ENCODE measurements at regions not wholly inside any gene's neighbourhood (a gene's known extent, or its start where the extent isn't known, plus 50 kb on each side); places are given as distances from the start of the nearest gene placed in this dataset.

GRCh38 chr22:49013707-49014106 lies 814.0 kb downstream of the BRD1 start:
- Histone ChIP-seq H3K27me3 (ENCODE audit: insufficient read depth, poor library complexity, severe bottlenecking) (no peaks in the 10 kb centered on the region), H3K4me3 (replicated peaks; ENCODE audit: insufficient read depth, low read length) (no peak overlapping the region), H3K27ac (replicated peaks) (no peak overlapping the region)
- DNase-seq (ENCODE audit: low read depth in 1 of 2, low spot score in 1 of 2) = no peak
- TF ChIP-seq SPI1 (IDR thresholded peaks at IDR 0.05; ENCODE audit: borderline replicate concordance, low read depth) (no peak), CTCF (IDR thresholded peaks at IDR 0.05; ENCODE audit: insufficient read depth, low read length) (no peak), GABPA (IDR thresholded peaks at IDR 0.05; ENCODE audit: low read depth) (no peak), REST (IDR thresholded peaks at IDR 0.05; ENCODE audit: insufficient replicate concordance, low read depth) (no peak), POLR2AphosphoS5 (IDR thresholded peaks at IDR 0.05; ENCODE audit: low read depth) (no peak)

DNA sequence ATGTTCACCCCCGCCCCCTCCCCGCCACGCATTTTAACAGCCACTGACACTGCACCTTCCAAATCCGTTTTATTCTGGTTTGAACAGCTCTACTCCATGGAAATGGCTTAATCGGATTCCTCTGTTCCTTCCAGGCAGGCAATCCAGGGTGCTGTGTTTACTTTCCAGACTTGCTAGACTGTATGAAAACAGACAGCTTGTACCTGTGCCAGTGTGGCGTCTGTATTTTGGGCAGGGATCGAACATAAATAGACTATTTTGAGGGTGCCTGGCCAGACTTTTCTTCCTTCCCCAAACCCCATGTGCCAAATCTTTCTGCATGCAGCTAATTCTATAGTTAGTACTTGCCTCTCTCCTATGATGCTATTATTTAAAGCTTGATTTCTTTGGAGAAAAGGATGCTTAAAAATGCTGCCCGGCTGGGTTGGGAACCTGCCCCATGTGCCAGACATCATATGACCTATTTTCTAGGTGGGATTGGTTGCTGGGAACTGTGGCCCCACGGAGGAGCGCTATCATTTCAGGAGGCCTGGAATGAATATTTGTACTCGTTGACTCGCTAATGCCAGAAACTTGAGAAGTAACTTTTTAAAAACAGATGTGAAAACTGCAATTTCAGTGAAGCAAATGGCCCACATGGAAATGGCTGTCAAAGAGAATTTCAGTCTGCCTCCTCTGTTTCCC lies 814.8 kb downstream of the BRD1 start:
- Histone ChIP-seq H3K27me3 (ENCODE audit: insufficient read depth, poor library complexity, severe bottlenecking) (no peaks in the 10 kb centered on the region), H3K27ac (replicated peaks) (no peak overlapping the region)

More for the DNA sequence above, 814.8 kb downstream of the BRD1 start:
- no peak for DNase-seq (ENCODE audit: low read depth in 1 of 2, low spot score in 1 of 2)
- H3K4me3 ChIP-seq (replicated peaks; ENCODE audit: insufficient read depth, low read length) = no peak overlapping the region
- no peak for TF ChIP-seq POLR2AphosphoS5 (IDR thresholded peaks at IDR 0.05; ENCODE audit: low read depth)
- TF ChIP-seq SPI1 (IDR thresholded peaks at IDR 0.05; ENCODE audit: borderline replicate concordance, low read depth) = no peak
- TF ChIP-seq CTCF (IDR thresholded peaks at IDR 0.05; ENCODE audit: insufficient read depth, low read length) = no peak
- no peak for TF ChIP-seq GABPA (IDR thresholded peaks at IDR 0.05; ENCODE audit: low read depth)
- no peak for TF ChIP-seq REST (IDR thresholded peaks at IDR 0.05; ENCODE audit: insufficient replicate concordance, low read depth)

Measured in HL-60 (cell line).